Lower leg skin (tissue), 4 donors: ENCODE measurements at regions not wholly inside any gene's neighbourhood (a gene's known extent, or its start where the extent isn't known, plus 50 kb on each side); places are given as distances from the start of the nearest gene placed in this dataset.

Experiments
- DNase-seq, 2 donors: peaks; one replicate each; pipeline ENCODE4 v3.0.0-alpha.2; 2019; ENCODE audit warnings: low spot score in 2 of 2
- H3K4me3 ChIP-seq: fragments of 200-600 bp; sonication (generic); 2 replicates; pipeline ENCODE4 v1.5.1; 2017; ENCODE audit warnings: mild to moderate bottlenecking, low read depth; ENCODE audit not compliant: poor library complexity, severe bottlenecking
- POLR2A ChIP-seq, 2 donors: fragments of 450-650 bp; IDR thresholded peaks; one replicate each; pipeline ENCODE4 v1.6.1; 2016 to 2017; ENCODE audit warnings: antibody characterized with exemption in 2 of 2, mild to moderate bottlenecking in 1 of 2, moderate library complexity in 1 of 2
- WGBS, 2 donors: methylation state at CpG; one replicate each; pipeline ENCODE4 v1.1.5; 2018; 5-methylcytosine and 5-hydroxymethylcytosine counted together
- intact Hi-C: fragments of 100-400 bp; cut with DNase I; formaldehyde crosslinking; loops from one replicate; pipeline ENCODE4 v1.15.0; 2023; ENCODE audit warnings: low total_unique reads
- TF ChIP-seq, protein P1 (sequence below), 3 donors: fragments of 450-650 bp; IDR thresholded peaks; one replicate each; pipeline ENCODE4 v1.5.1; 2016; ENCODE audit warnings: antibody characterized with exemption in 3 of 3, mild to moderate bottlenecking in 3 of 3, moderate library complexity in 2 of 3

DNA sequence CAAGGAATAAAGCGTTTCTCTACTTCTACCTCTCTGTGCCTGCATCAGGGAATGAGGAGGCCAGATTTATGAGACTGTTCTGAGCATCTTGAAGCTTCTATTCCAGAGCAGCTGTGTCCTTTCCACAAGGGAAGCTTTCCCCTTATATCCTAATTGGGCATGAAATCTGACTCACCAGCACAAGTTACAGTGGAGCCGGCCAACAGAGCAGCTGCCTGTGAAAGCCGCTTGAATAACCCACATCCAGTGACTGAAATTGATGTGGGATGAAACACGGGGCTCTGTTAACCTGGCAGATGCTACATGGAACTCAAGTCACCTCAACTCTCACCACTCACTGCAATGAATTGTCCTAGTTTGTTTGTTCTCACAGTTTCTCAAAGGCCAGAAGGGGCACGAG, 400.3 kb downstream of the TFAP2A start:
- WGBS, 2 donors: 44 to 54% methylated on average over 5 of the region's 5 CpGs
- H3K4me3 ChIP-seq: no peak overlapping the region
- peak in 1 of 2 donors; percentile 19 for DNase-seq
- TF ChIP-seq, protein P1, sequence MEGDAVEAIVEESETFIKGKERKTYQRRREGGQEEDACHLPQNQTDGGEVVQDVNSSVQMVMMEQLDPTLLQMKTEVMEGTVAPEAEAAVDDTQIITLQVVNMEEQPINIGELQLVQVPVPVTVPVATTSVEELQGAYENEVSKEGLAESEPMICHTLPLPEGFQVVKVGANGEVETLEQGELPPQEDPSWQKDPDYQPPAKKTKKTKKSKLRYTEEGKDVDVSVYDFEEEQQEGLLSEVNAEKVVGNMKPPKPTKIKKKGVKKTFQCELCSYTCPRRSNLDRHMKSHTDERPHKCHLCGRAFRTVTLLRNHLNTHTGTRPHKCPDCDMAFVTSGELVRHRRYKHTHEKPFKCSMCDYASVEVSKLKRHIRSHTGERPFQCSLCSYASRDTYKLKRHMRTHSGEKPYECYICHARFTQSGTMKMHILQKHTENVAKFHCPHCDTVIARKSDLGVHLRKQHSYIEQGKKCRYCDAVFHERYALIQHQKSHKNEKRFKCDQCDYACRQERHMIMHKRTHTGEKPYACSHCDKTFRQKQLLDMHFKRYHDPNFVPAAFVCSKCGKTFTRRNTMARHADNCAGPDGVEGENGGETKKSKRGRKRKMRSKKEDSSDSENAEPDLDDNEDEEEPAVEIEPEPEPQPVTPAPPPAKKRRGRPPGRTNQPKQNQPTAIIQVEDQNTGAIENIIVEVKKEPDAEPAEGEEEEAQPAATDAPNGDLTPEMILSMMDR (IDR thresholded peaks at IDR 0.05): no peak
- no peak for TF ChIP-seq POLR2A (IDR thresholded peaks at IDR 0.05)
- intact Hi-C loops: no loop called here

DNA sequence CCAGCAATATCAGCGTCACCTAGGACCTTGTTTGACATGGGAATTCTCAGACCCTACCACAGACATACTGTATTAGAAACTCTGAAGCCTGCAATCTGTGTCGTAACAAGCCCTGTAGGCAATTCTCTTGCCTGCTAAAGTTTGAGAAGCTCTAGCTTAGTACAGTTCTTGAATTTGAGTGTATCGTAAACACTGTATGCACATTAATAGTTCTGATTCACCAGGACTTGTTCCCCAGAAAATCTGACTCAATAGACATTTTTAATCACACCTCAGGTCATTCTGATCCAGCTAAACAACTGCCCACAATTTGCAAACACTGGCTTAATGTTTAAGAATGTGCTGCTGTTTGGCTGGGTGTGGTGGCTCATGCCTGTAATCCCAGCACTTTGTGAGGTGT, 414.3 kb downstream of the TFAP2A start:
- no peak overlapping the region for H3K4me3 ChIP-seq
- TF ChIP-seq, protein P1 (IDR thresholded peaks at IDR 0.05): no peak
- no peak for TF ChIP-seq POLR2A (IDR thresholded peaks at IDR 0.05)
- intact Hi-C loops: no loop called here
- no peak for DNase-seq
- 65 to 77% methylated on average over 3 of the region's 3 CpGs for WGBS, 2 donors

DNA sequence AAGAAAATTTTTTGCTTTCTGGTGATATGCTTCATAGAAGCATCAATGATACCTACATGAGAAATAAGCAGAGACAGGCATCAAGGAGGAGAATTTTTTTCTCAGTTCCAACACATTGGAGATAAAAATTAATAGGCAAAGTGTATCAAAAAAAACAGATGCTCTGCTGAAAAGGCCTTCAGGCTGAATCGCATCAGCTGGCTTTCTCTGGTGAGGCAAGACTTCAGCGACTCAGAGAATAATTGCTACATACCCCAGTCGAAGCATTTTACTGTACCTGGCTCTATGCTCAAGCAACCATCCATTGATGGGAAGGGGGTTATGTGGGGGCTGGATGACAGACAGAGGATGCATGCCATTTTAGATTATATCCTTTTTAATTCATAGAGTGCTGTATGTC, 415.1 kb downstream of the TFAP2A start:
- no peak overlapping the region for H3K4me3 ChIP-seq
- no peak for DNase-seq
- intact Hi-C loops: no loop called here
- 42 to 63% methylated on average over 3 of the region's 3 CpGs for WGBS, 2 donors
- TF ChIP-seq, protein P1 (IDR thresholded peaks at IDR 0.05): no peak

DNA sequence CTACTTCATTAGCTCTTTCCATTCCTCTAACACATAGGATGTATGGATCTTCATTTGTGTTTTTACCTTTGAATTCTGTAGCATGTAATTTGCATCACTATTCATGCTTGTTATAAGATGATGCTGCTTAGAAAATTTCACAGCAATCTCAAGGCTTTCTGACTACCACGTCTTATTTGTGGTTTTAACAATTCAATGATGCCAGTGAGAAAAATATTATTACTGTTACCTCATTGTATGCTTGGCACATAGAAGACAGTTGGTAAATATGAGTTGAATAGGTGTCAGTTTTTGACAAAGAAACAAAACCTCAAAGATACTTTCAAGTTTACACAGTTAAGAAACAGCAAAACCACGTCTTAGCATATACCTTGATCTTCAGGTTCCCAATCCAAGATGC, 428.6 kb downstream of the TFAP2A start:
- WGBS, 2 donors: 65 to 75% methylated on average over 2 of the region's 2 CpGs
- intact Hi-C loops: no loop called here
- DNase-seq: no peak
- TF ChIP-seq, protein P1 (IDR thresholded peaks at IDR 0.05): no peak
- TF ChIP-seq POLR2A (IDR thresholded peaks at IDR 0.05): no peak
- H3K4me3 ChIP-seq: no peak overlapping the region

DNA sequence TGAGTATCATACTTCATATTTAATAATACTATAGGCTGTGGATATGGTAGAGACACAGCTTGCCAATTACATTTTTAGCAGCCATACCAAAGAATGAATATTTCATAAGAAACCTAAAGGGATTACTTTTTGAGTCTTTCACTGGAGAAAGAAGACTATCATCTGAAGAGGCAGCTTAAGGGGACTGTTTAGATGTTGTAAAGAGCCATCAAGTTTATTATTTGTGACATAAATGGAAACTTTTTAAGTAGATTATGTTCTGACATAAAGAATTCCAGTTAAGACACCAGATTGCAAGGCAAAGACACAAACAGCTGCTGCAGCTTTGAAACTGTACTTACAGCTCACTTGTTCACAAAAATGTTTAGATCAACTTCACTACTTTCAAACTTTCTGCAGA, 429.4 kb downstream of the TFAP2A start:
- no peak for TF ChIP-seq POLR2A (IDR thresholded peaks at IDR 0.05)
- TF ChIP-seq, protein P1 (IDR thresholded peaks at IDR 0.05): no peak
- intact Hi-C loops: loop anchor here (2.0 kb wide), 1 partner anchor 273 kb away; no protein-coding TSS in a partner anchor
- DNase-seq: no peak

DNA sequence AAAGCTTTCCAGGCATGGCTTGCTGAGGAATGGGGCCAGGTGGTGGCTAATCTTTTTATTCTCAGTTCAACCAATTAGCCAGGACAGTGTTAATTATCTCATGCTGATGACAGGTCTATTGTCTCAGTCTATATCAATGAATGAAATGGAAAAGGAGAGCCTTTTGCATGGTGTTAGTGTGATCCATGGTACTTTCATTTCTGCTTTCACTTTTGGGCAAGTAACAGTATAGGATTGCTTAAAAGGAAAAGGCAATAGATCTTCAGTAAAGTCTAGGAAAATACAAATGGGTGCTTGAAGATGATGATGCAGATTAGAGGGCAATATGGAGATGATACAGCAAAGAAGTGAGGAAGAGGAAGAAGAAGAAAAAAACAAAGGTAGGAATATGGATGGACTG, 430.3 kb downstream of the TFAP2A start:
- intact Hi-C loops: loop anchor here (2.0 kb wide), 1 partner anchor 272 kb away; no protein-coding TSS in a partner anchor
- no peak for DNase-seq

More for the DNA sequence above, 429.4 kb downstream of the TFAP2A start:
- no peak overlapping the region for H3K4me3 ChIP-seq

More for the DNA sequence above, 430.3 kb downstream of the TFAP2A start:
- no peak overlapping the region for H3K4me3 ChIP-seq
- TF ChIP-seq, protein P1 (IDR thresholded peaks at IDR 0.05): no peak
- no peak for TF ChIP-seq POLR2A (IDR thresholded peaks at IDR 0.05)
